GM18867 (cell line): ENCODE measurements at regions not wholly inside any gene's neighbourhood (a gene's known extent, or its start where the extent isn't known, plus 50 kb on each side); places are given as distances from the start of the nearest gene placed in this dataset.
"Not testable (repeated sequence)": the region's sequence is repeated elsewhere in the genome, so short reads cannot be mapped to it uniquely, and the experiment has no call there.

Source experiments
- ATAC-seq: cut with Tn5 transposase; IDR thresholded peaks from one replicate; pipeline ENCODE4 v1.9.1; 2021; ENCODE audit warnings: mild to moderate bottlenecking, moderate library complexity; ENCODE audit not compliant: unreplicated experiment

GRCh38 chr2:221929259-221929658, 357.2 kb upstream of the EPHA4 start:
- ATAC-seq = no peak

GRCh38 chr2:221926327-221926726, 354.2 kb upstream of the EPHA4 start:
- ATAC-seq = no peak

- ATAC-seq = no peak
These were observed 352.5 kb upstream of the EPHA4 start for GRCh38 chr2:221924576-221924975.

DNA sequence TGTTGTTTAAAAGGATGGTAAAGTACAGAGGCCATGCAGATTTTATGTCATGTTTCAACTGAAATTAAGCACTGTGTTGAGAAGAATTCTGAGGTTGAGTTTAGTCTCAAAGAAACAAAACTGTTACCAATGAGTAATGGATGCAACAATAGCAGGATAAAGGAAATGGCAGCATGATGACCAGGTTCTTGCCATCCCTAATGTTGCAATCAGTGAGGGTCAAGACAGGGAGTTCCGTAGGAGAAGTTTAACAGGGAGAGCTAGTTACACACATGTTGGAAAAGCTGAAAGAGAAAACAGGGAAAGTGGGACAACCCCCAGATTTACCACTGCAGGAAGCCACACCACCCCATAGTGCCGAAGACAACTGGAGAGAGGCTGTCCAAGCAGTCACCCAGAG, 343.8 kb upstream of the EPHA4 start:
- ATAC-seq = no peak

DNA sequence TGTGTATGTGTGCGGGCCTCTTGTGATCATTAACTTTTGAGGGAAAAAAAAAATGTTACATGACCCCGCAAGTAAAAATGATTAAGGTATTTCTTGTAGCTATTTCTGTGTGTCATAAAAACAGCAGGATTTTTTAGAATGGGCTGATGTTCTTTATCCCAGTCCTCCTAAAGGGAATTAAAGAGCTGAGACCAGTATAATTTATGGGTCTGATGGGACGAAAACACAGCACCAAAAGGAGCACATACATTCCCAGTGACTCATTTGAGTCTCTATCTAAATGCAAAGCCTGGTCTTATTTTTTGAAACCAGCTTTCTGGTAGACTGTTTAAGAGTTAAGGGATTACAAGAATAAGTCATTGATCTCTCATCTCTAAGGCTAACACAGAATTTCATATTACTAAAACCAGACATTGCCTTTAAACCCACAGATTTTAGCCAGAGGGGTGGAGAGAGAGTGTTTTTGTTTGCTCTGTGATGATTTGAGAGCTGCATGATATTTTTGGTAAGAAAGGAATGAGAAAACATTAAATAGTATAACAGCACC, 342.3 kb upstream of the EPHA4 start:
- no peak for ATAC-seq

GRCh38 chr2:221911890-221912289, 339.8 kb upstream of the EPHA4 start:
- ATAC-seq = no peak

GRCh38 chr2:221911321-221911720, 339.2 kb upstream of the EPHA4 start:
- no peak for ATAC-seq

GRCh38 chr2:221908518-221908917, 336.4 kb upstream of the EPHA4 start:
- no peak for ATAC-seq

- no peak for ATAC-seq
These were observed 325.6 kb upstream of the EPHA4 start for GRCh38 chr2:221897718-221898117.

GRCh38 chr2:221896505-221897151, 324.5 kb upstream of the EPHA4 start:
- no peak for ATAC-seq

GRCh38 chr2:221895366-221896121, 323.4 kb upstream of the EPHA4 start:
- ATAC-seq = no peak

- ATAC-seq = no peak
These were observed 321.4 kb upstream of the EPHA4 start for GRCh38 chr2:221893501-221893900.

- not testable (repeated sequence) for ATAC-seq
These were observed 319.9 kb upstream of the EPHA4 start for GRCh38 chr2:221892006-221892405.

DNA sequence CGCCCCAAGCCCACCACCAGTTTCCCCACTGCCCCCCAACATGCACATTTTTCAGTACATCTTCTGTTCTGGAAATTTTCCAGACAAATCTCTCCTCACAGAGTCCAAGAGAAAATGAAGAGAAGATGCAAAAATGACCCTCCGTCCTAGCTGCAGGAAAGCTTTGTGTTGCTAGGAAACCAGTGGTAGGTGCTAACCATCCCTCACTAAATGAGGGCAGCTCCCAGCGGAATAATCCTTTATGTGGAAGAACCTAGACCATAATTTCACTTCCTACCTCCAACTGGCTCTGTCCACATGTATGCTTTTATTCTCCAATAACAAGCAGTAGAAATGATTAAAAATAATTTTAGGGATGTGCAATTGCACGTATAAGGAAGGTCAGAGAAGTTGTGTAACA, 311.9 kb upstream of the EPHA4 start:
- no peak for ATAC-seq

GRCh38 chr2:221876016-221876415, 303.9 kb upstream of the EPHA4 start:
- no peak for ATAC-seq

- no peak for ATAC-seq
These were observed 302.3 kb upstream of the EPHA4 start for GRCh38 chr2:221874444-221874843.

DNA sequence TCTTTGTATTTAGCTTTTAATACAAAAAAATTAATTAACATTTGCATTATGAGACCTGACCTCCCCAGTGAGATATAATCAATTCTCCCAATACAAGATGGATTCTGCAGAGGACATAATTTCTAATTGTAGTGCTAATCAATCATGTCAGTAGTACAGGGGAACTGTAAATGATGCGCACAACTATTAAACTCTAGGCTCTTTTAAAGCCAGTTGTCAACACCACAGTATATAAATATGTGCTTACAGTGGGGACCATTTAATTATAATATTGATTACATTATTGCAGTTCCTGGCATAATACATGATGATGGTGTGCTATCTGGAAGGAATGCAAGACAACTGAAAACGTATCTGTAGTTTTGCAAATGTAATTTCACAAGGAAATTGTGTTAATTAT, 285.6 kb upstream of the EPHA4 start:
- ATAC-seq = no peak

DNA sequence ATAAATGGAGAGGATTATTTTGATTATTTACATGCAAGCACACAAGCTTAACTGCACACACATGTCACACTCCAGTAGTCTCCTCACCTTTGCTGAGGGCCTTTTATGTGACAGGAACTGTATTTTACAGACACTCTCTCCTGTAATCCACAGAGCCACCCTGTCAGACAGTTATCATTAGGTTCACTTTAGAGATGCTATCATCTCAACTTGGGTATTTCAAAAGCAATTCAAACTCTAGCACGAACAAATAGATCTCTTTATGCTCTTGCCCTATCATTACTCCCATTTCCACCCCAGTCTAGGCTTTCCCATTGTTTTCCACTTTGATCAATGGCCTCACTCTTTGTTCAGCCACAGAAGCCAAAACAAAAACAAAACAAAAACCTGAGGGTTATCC, 281.2 kb upstream of the EPHA4 start:
- ATAC-seq = no peak

- no peak for ATAC-seq
These were observed 279.5 kb upstream of the EPHA4 start for GRCh38 chr2:221851531-221852045.

DNA sequence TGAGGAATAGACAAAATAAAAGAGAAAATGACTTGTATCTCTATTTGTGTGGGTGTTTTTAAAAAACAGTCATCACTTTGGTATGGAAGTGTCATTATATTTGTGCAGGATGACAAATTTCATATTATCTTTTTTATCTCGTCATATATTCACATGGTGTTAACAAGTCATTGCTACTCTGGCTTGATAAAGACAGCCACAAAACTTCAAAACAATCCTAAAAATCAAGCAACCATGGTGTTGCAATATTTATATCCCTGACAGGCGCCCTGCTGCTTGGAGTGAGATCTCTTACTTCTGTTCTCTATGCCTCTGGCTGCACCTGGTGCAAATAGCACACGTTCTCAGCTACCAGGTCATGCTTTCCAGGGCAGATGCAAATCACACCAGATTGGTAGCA, 278.0 kb upstream of the EPHA4 start:
- no peak for ATAC-seq

DNA sequence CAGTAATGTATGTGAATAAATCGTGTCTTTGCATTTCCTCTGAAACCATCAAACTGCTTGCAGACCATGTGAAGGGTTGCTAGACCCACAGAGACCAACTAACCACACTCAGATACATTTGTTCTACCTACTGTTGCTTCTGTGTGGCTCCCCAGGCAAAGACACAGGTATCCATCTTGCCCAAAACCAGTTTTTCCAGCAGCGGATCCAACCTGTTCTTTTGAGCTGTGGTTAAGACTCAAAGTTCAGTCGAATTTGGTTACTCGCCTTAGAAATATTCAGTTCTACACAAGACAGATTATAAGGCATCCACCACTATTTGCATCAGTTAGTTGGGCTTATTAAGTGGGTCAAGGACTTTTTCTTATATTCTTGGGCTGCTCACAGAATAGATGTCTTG, 276.2 kb upstream of the EPHA4 start:
- no peak for ATAC-seq

DNA sequence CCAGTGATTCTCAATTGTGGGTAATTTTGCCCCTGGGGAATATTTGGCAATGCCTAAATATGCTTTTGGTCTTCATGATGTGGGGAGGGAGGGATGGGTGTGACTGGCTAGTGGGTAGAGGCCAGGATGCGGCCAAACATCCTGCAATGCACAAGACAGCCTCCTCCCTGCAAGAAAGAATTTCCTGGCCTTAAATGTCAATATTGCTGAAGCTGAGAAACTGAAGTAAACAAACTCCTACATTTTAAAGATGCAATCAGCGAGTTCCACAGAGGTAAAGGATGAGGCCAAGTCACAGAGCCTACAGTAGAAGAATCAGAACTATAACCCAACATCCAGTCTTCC, 272.9 kb upstream of the EPHA4 start:
- ATAC-seq = no peak
